RWPE1 (cell line): ENCODE measurements at regions not wholly inside any gene's neighbourhood (a gene's known extent, or its start where the extent isn't known, plus 50 kb on each side); places are given as distances from the start of the nearest gene placed in this dataset.

Experiments
- CTCF ChIA-PET: fragments of 350-600 bp; sonication (Branson Sonifier 250); formaldehyde crosslinking; extraction: SDS; loops from one replicate; lab custom pipeline; 2021; lab: Yijun Ruan, JAX
- POLR2A ChIA-PET: fragments of 400-600 bp; formaldehyde crosslinking; extraction: SDS; loops from one replicate; lab custom pipeline; 2020; ENCODE audit warnings: antibody characterized with exemption; ENCODE audit not compliant: low non-redundant PET; lab: Yijun Ruan, JAX
- DNase-seq: peaks from one replicate; pipeline ENCODE4 v3.0.0; 2012; ENCODE audit warnings: low spot score
- H3K27ac ChIP-seq: fragments of 450-650 bp; 2 replicates; pipeline ENCODE4 v1.5.1; 2017
- CTCF ChIP-seq: fragments of 450-650 bp; conservative IDR thresholded peaks from 2 replicates; pipeline ENCODE4 v1.5.1; 2017; ENCODE audit warnings: low read depth, mild to moderate bottlenecking

- POLR2A ChIA-PET: interaction anchor here (0.6 kb wide), 1 partner anchor 991 kb away, joined by 3 read pairs; no protein-coding TSS in a partner anchor
- no peak for DNase-seq
- H3K27ac ChIP-seq: no peak overlapping the region
- CTCF ChIA-PET: interaction anchor here (0.7 kb wide), 1 partner anchor 61 kb away, joined by 3 read pairs; no protein-coding TSS in a partner anchor
- no peak for TF ChIP-seq CTCF
Observed at GRCh38 chr4:135573251-135573650, 1371.7 kb upstream of the PABPC4L start.

GRCh38 chr4:135564090-135564489, 1362.5 kb upstream of the PABPC4L start:
- POLR2A ChIA-PET: no interaction called here
- CTCF ChIA-PET: no interaction called here
- no peak overlapping the region for H3K27ac ChIP-seq

GRCh38 chr4:135553213-135553612, 1351.6 kb upstream of the PABPC4L start:
- no peak for DNase-seq
- no peak for TF ChIP-seq CTCF
- POLR2A ChIA-PET: no interaction called here
- no peak overlapping the region for H3K27ac ChIP-seq
- CTCF ChIA-PET: no interaction called here

More at GRCh38 chr4:135564090-135564489, 1362.5 kb upstream of the PABPC4L start:
- DNase-seq: no peak
- no peak for TF ChIP-seq CTCF

GRCh38 chr4:135552131-135552530, 1350.5 kb upstream of the PABPC4L start:
- ChIA-PET CTCF (no interaction called here), POLR2A (no interaction called here)
- no peak overlapping the region for H3K27ac ChIP-seq
- TF ChIP-seq CTCF: no peak
- no peak for DNase-seq

- no peak for DNase-seq
- ChIA-PET CTCF (interaction anchor here (0.5 kb wide), 1 partner anchor 25 kb away, joined by 6 read pairs; no protein-coding TSS in a partner anchor), POLR2A (no interaction called here)
- no peak for TF ChIP-seq CTCF
- H3K27ac ChIP-seq: no peak overlapping the region
Observed at GRCh38 chr4:135548711-135549110, 1347.1 kb upstream of the PABPC4L start.

GRCh38 chr4:135545616-135546317, 1344.2 kb upstream of the PABPC4L start:
- H3K27ac ChIP-seq: no peak overlapping the region
- TF ChIP-seq CTCF: no peak
- CTCF ChIA-PET: no interaction called here
- POLR2A ChIA-PET: no interaction called here
- no peak for DNase-seq
